ENCODE measurements at regions not wholly inside any gene's neighbourhood (a gene's known extent, or its start where the extent isn't known, plus 50 kb on each side); places are given as distances from the start of the nearest gene placed in this dataset.
A peak's percentile ranks its signal among the peaks of the same experiment; 100 is the strongest.
"Not testable (repeated sequence)": the region's sequence is repeated elsewhere in the genome, so short reads cannot be mapped to it uniquely, and the experiment has no call there.

GRCh38 chr3:139113993-139114375 lies 69.3 kb upstream of the PRR23C start:
- no peak for DNase-seq (ENCODE audit: low spot score)

GRCh38 chr3:139116631-139117030 lies 71.9 kb upstream of the PRR23C start:
- not testable (repeated sequence) for DNase-seq (ENCODE audit: low spot score)

- no peak for DNase-seq (ENCODE audit: low spot score)
These were observed 72.5 kb upstream of the PRR23C start for GRCh38 chr3:139117136-139117675.

GRCh38 chr3:139117883-139118760 lies 73.4 kb upstream of the PRR23C start:
- no peak for DNase-seq (ENCODE audit: low spot score)

GRCh38 chr3:139118835-139119234 lies 74.1 kb upstream of the PRR23C start:
- DNase-seq (ENCODE audit: low spot score), result no peak

- DNase-seq (ENCODE audit: low spot score), result no peak
These were observed 74.8 kb upstream of the PRR23C start for GRCh38 chr3:139119331-139120025.

GRCh38 chr3:139120086-139121056 lies 75.7 kb upstream of the PRR23C start:
- peak; percentile 17 for DNase-seq (ENCODE audit: low spot score)

- no peak for DNase-seq (ENCODE audit: low spot score)
These were observed 77.0 kb upstream of the PRR23C start for GRCh38 chr3:139121513-139122220.

- DNase-seq (ENCODE audit: low spot score), result no peak
These were observed 77.5 kb upstream of the PRR23C start for GRCh38 chr3:139122221-139122581.

GRCh38 chr3:139122612-139123011 lies 77.9 kb upstream of the PRR23C start:
- no peak for DNase-seq (ENCODE audit: low spot score)

GRCh38 chr3:139123377-139124095 lies 78.8 kb upstream of the PRR23C start:
- DNase-seq (ENCODE audit: low spot score), result no peak

- no peak for DNase-seq (ENCODE audit: low spot score)
These were observed 79.5 kb upstream of the PRR23C start for GRCh38 chr3:139124197-139124596.

- no peak for DNase-seq (ENCODE audit: low spot score)
These were observed 82.4 kb upstream of the PRR23C start for GRCh38 chr3:139127101-139127500.

GRCh38 chr3:139127629-139128028 lies 82.9 kb upstream of the PRR23C start:
- DNase-seq (ENCODE audit: low spot score), result not testable (repeated sequence)

- no peak for DNase-seq (ENCODE audit: low spot score)
These were observed 84.1 kb upstream of the PRR23C start for GRCh38 chr3:139128803-139129202.

GRCh38 chr3:139129892-139130291 lies 85.2 kb upstream of the PRR23C start:
- DNase-seq (ENCODE audit: low spot score), result no peak

GRCh38 chr3:139130390-139131140 lies 85.9 kb upstream of the PRR23C start:
- no peak for DNase-seq (ENCODE audit: low spot score)

GRCh38 chr3:139131951-139132350 lies 87.3 kb upstream of the PRR23C start:
- no peak for DNase-seq (ENCODE audit: low spot score)

GRCh38 chr3:139132976-139133375 lies 88.3 kb upstream of the PRR23C start:
- no peak for DNase-seq (ENCODE audit: low spot score)
